GM18505 (cell line): ENCODE measurements at regions not wholly inside any gene's neighbourhood (a gene's known extent, or its start where the extent isn't known, plus 50 kb on each side); places are given as distances from the start of the nearest gene placed in this dataset.

Experiments
- ATAC-seq: cut with Tn5 transposase; IDR thresholded peaks from one replicate; pipeline ENCODE4 v1.9.1; 2021; ENCODE audit not compliant: unreplicated experiment
- POLR2A ChIP-seq: IDR thresholded peaks from 4 replicates; pipeline ENCODE4 v1.6.1; 2011; ENCODE audit warnings: borderline replicate concordance; ENCODE audit not compliant: insufficient read depth, insufficient read length; ENCODE audit errors: extremely low read depth

DNA sequence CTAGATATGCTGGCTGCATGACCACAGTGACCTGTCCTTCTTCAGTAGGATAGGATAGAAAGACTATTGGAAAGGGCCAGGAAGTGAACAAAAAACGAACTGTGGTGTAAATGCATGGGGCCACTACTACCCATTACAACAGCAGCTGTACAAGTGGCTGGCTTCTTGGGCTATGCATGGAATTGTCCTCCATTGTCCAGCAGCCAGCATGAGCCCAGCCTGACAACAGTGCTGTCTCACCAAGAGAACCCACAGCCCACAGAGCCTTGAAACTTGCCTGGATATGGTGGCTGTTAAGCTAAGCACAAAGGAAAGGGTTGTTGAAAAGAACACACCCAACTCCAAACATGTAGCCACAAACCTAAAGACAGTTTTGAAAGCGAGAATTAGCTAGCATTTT lies 330.2 kb upstream of the F9 start:
- no peak for ATAC-seq
- TF ChIP-seq POLR2A = no peak

DNA sequence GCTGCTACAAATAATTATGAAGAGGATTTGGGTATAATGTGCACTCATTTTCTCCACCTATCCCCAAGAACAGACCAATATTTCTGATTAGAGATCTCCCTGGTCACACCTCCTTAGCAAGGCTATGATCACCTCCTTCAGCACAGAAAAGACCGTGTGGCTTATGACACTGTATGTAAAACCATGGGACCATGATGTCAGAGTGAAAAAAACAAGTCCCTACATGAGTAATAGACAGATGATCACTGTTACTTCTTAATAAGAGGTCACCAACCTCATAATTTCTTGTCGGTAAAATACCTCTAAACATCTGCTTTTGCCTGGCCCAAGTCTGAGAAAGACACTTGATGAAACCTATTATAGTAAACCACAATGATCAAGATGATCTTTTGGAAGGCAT lies 330.6 kb upstream of the F9 start:
- no peak for ATAC-seq
- TF ChIP-seq POLR2A = no peak

DNA sequence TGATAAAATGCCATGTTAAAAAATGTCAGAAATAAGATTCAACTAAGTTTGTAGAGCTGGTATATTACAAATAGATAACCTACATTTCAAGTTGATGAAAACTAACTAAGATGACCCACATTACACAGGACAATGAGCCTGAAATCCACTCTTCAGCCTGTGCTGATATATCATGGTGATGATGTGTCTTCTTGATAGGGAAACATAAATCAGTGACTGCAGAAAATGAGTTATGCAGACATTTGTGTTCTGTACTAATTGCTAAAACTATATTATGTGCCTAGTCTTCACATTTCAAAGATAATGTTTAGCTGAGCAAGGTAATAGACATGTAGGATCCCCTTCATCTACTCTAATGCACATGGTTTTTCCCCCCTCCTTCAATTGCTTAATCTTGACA lies 331.6 kb upstream of the F9 start:
- TF ChIP-seq POLR2A = no peak
- ATAC-seq = no peak

DNA sequence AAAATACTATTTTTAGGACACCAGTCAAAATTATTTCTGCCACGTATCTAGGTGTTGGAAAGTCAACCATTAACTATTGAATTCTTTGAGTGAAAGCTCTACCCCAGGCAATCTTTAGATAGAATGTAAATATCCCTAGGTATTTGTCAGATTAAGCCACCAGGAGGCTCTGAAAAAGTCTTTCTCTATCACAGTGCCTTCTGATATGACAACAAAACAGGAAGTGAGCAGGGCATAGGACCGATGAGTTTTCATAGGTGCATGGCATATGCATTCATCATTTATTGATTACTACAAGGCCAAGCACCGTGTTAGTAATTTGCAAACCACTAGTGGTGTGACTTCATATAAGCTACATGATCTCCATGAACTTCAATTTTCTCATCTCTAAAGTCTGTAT lies 333.6 kb upstream of the F9 start:
- TF ChIP-seq POLR2A = no peak

DNA sequence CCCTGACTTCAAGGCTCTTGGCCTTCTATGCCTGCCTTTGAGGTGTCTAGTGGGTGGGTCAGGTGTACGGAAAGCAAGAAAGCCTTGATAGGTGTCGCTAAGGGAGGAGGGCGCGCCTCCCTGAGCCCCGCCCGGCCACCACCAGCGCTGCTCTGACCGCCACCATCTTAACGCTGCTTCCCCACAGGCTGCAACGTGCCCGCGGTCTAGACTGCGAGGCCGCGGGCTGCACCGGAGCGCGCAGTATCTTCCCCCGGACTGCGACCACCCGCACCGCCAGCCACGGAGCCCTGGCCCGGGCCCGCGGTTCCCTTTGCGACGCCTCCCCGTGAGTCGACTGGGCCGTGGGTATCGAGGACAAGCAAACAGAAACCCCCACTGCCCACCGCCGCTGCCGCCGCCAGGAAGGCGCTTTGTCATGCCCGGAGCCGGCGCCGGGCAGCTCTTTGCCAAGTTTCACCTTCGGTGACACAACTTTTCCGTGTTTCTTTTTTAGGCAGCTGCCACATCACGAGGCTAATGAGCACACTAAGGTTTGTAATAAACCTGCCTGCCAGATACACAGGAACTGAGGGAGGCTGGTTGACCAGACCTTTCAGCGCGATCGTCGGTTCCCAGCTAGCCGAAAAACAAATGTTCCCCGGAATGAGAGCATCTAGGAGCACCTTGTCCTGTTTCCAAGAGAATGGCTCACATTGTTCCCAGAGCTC lies 335.8 kb upstream of the F9 start:
- no peak for ATAC-seq
- no peak for TF ChIP-seq POLR2A

More for the DNA sequence above, 333.6 kb upstream of the F9 start:
- ATAC-seq = no peak

DNA sequence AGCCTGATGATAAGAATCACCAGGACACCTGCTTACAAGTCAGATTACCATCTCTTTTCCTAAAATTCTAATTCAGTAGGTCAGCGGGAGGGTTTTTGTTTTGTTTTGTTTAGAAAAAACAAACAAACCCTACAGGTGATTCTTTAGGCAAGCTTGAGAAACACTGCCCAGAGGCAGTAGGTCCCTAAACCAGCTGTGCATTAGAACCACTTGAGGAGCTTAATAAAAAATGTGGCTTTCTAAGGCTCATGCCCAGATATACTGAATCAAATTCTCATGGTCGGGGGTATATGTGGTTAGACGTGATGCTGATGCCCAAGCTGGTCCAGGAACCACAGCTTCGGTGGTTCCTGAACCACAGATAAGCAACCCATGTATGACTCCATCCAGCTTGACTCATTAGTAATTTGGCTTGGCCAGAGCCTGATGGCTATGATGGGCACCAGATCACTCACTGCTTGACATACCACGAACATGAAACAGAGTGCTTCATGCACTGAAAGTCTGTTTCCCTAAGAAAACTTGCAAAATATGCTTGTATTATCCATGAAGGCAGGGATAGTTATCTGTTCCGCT lies 338.1 kb upstream of the F9 start:
- no peak for ATAC-seq
- no peak for TF ChIP-seq POLR2A

DNA sequence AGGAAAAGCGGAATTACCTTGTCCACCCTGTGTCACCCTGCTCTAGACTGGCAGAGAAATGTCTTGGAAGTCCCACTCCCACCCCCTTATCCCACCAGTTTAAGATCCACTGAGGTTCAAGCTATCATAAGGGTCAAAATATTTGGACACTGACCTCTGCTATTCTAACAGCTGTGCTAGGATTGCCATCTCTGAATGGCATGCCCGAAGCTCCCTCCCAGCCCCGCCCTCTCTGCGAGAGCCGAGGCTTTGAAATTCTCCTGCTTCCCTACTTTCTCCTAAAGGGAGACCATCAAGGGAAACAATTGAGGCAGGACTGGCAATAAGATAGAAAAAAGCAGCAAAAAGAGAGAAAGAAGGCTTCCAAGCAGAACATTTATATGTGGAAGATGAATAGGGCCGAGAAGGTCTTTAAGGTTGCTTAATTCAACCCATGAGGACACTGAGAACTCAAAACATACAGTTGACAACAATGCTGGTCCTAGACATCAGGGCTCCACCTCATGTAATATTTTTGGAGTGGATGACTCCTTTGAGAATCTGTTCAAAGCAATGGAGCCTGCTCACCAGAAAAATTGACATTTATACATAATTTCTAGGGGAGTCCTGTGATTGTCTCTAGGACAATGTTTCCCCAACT lies 338.7 kb upstream of the F9 start:
- no peak for ATAC-seq
- no peak for TF ChIP-seq POLR2A

DNA sequence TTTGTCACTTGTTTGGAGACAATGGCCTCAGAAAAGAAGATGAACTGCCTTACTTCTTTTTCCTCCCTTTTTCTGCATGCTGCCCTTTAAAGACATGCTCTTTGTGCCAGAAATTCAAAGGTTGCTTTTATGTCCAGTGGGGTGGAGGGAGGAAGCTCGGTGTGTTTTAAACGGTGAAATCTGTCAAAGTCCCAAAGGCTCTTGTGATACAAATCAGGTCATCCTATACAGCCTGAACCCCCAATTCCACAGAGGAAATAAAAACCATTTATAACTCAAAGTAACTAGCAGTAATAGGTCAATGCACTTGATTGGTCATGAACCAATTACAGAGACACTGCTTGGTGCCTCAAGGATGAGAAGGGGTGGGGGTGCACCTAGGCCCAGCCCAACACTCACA lies 339.3 kb upstream of the F9 start:
- no peak for TF ChIP-seq POLR2A
- no peak for ATAC-seq

DNA sequence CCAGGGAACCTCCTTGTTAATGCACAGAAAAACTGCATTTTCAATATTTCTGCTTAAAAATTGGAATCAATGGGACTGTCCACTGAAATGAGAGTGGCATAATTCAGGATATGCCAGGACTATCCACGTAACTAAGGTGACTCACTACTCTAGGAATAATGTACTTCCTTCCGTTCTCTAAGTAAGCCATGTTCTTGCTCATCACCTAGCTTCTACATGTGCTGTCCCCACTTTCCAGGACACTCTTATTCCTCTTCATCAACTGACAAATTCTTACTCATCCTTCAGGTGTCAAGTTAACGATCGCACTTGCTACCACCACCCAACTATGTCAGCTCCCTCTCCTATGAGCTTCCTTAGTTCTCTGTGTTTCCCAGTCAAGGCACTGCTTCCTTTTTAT lies 342.8 kb upstream of the F9 start:
- no peak for ATAC-seq
- TF ChIP-seq POLR2A = no peak

DNA sequence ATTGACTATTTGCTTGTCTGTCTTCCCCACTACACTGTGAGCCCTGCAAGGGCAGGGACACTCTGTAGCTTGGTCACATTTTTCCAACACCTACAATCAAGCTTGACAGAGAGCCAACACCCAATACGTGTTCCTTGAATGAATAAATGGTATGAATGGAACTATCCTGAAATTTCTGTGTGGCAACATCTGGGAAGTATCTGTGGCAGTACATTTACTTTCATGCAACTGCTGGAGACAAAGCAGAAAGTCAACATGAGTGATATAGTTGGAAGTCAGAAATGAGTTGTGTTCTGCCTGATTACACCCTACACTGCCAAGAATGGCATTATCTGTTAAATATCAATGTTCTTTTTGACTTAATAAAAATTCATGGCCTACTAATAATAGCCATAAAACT lies 343.5 kb upstream of the F9 start:
- no peak for TF ChIP-seq POLR2A
- ATAC-seq = no peak

DNA sequence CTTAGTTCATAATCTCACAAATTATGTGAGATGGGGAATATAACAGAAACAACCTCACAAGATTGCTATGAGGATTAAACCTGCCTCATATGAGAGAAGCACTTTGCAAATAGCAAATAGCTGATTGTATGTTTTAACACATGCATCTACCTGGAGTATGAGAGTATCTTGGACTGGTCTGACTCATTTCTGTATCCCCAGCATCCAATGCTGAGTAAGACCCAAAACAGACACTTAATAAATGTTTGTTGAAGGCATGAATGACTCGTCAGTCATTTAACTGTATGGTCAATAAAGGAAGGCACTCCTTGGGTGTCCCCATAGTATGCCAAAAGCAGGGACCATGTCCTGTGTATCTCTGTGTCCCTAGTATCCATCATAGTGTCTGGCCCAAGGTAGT lies 350.9 kb upstream of the F9 start:
- TF ChIP-seq POLR2A = no peak
- no peak for ATAC-seq

DNA sequence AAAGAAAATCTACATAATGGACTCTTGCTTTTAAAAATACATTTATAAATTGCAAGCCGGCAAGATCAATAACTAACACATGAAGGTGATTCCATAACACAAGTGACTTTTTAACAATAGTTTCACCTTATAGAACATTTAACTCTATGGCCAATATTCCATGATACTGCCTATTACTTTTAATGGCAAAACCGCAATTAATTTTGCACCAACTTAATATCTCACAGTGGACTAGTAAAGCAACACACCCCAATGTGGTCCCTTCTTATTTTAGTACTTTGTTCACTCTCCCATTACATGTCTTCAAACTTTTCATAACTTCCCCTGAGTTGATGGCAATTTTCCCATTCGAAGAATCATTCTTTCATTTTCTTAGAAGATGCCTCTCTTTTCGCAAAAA lies 351.6 kb upstream of the F9 start:
- TF ChIP-seq POLR2A = no peak
- no peak for ATAC-seq

DNA sequence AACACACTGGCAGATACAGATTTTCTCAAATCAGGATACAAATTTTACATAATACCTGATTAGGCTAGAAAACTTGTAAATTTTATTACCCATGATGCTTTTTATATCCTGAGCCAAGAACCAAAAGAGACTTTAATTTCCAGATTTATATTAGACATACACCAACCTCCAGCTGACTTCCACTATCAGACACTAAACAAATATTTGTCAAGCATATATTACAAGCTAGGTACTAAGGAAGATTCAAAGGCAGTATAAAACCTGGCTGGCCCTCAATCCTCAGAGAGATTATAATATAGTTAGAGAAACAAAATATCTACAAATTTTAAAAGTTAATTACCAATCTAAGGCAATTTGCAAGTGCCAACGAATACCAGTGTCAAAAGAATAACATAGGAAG lies 357.8 kb upstream of the F9 start:
- no peak for ATAC-seq
- TF ChIP-seq POLR2A = no peak

DNA sequence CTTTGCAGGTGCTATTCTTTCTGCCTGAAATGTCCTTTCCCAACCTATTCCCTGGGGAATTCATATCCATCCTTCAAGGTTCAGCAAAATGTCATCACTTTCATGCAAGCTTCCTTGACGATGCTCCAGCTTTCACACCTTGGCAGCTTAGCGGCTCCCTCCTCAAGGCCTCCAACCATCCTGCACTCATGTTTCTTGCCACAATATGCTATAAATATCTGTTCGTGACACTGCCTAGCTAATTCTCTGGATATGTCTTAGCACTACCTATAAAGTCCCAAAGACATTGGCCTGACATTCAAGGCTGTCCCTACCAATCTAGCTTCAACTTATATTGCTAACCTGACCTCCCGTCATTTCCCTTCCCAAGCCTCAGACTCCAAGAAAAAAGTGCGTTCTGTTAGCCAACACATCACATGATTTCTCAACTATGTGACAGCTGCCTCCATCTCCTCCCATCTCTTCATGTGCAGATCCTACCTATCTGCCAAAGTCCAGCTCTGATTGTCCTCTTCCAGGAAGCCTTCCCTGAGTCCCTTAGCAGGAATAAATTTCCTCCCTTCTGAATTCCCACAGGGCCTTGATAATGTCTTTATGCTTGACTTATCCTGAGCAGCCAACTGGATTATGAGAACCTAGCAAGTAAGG lies 359.9 kb upstream of the F9 start:
- ATAC-seq = no peak
- TF ChIP-seq POLR2A = no peak

DNA sequence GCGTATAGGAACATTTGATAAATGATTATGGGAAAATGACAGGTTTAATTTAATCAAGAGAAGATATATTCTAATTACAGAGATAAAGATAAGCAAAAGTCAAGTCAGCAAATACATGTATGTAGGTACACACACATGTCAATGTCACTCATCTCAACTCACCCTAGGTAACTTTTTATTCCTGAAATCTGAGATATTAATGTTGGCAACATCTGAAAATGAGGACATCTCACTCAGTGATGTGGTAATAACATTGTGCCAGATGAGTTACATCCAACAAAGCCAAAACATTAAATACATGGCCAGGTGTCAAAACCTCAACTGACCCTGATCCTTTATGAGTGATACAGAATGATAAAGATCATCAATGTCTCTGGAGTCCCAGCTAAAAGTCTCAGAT lies 363.3 kb upstream of the F9 start:
- ATAC-seq = no peak
- no peak for TF ChIP-seq POLR2A

DNA sequence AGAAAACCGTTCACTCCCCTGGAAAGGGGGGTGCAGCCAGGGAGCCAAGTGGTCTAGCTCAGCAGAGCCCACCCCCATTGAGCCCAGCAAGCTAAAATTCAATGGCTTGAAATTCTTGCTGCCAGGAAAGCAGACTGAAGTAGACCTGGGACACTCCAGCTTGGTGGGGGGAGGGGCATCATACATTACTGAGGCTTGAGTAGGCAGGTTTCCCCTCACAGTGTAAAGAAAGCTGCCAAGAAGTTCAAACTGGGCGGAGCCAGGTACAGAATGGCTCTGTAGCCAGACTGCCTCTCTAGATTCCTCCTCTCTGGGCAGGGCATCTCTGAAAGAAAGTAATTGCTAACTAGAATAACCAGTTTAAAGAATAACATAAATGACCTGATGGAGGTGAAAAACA lies 372.3 kb upstream of the F9 start:
- no peak for TF ChIP-seq POLR2A
- ATAC-seq = no peak
